ENCODE measurements at regions not wholly inside any gene's neighbourhood (a gene's known extent, or its start where the extent isn't known, plus 50 kb on each side); places are given as distances from the start of the nearest gene placed in this dataset.

DNA sequence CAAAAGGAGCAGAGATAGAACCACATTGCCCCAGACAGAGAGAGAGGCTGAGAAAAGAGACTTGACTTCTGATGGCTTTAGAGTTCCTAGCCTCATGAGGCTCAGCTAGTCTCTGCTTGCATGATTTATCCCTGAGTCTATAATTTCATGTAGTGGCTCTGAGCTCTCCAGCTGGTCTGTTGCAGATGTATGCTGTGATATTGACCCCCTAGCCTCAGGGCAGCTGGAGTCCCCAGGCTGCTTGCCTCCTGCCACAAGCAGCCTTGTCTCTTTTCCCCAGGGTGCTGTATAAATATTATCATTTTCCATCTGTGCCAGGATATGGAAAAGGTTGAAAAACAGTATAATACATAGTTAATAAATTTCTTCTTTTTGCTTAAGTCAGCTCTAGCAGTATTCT is 467.6 kb upstream of the CWC22 start:
- TF ChIP-seq, protein P1, sequence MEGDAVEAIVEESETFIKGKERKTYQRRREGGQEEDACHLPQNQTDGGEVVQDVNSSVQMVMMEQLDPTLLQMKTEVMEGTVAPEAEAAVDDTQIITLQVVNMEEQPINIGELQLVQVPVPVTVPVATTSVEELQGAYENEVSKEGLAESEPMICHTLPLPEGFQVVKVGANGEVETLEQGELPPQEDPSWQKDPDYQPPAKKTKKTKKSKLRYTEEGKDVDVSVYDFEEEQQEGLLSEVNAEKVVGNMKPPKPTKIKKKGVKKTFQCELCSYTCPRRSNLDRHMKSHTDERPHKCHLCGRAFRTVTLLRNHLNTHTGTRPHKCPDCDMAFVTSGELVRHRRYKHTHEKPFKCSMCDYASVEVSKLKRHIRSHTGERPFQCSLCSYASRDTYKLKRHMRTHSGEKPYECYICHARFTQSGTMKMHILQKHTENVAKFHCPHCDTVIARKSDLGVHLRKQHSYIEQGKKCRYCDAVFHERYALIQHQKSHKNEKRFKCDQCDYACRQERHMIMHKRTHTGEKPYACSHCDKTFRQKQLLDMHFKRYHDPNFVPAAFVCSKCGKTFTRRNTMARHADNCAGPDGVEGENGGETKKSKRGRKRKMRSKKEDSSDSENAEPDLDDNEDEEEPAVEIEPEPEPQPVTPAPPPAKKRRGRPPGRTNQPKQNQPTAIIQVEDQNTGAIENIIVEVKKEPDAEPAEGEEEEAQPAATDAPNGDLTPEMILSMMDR (IDR thresholded peaks at IDR 0.05) = no peak
- TF ChIP-seq POLR2AphosphoS5 (IDR thresholded peaks at IDR 0.05) (no peak), POLR2A (IDR thresholded peaks at IDR 0.05) (no peak)
- no peak for DNase-seq (ENCODE audit: low spot score)
- no peaks in the 10 kb centered on the region for H3K4me1 ChIP-seq (replicated peaks)
- no peaks in the 10 kb centered on the region for H3K27me3 ChIP-seq (replicated peaks; ENCODE audit: insufficient read depth)
- H3K27ac ChIP-seq = no peak overlapping the region
- H3K4me3 ChIP-seq = no peak overlapping the region
- intact Hi-C loops (cut with DNase I) = no loop called here
- no peaks in the 10 kb centered on the region for H3K36me3 ChIP-seq
- H3K9me3 ChIP-seq = no peaks in the 10 kb centered on the region

DNA sequence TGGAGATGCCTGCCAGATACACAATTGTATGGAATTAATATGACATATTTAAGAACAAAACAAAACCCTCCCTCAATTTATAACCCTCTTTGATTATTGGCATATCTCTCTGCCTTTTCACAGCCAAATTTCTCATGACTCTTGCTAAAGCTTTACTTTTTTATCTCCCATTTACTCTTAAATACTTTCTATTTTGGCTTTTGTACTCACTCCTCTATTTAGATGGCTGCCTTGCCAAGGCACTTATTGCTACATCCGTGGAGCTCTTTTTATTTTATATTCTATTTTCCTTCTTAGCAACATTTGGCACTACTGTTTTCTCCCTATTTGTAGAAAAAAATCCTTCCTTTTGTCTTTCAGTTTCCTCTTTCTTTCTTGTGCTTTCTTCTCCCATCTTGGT is 466.4 kb upstream of the CWC22 start:
- intact Hi-C loops (cut with DNase I) = no loop called here
- TF ChIP-seq POLR2A (IDR thresholded peaks at IDR 0.05) (no peak), POLR2AphosphoS5 (IDR thresholded peaks at IDR 0.05) (no peak)
- TF ChIP-seq, protein P1 (IDR thresholded peaks at IDR 0.05) = no peak
- H3K27ac ChIP-seq = no peak overlapping the region
- WGBS = 10% methylated on average over 1 of the region's 1 CpG
- H3K36me3 ChIP-seq = no peaks in the 10 kb centered on the region
- no peaks in the 10 kb centered on the region for H3K27me3 ChIP-seq (replicated peaks; ENCODE audit: insufficient read depth)
- no peaks in the 10 kb centered on the region for H3K9me3 ChIP-seq
- DNase-seq (ENCODE audit: low spot score) = no peak
- no peak overlapping the region for H3K4me3 ChIP-seq
- no peaks in the 10 kb centered on the region for H3K4me1 ChIP-seq (replicated peaks)

DNA sequence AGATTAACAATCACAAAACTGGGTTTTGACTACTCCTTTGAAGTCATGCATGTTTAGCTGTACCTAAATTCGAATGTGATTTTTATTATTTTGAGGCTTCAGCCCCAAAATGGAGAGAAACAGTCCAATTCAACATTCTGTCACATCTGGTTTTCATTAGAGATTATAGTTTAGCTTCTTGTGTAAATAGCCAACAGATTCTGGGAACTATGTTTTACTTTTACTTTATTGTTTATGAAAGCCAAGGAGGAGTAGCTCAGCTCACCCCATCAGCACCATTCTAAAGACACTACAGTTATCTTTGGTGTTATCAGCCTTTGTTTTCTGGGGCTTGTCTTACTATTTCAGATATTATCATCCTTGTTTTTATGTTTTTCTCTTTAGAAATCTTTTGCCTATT is 465.0 kb upstream of the CWC22 start:
- WGBS = 48% methylated on average over 1 of the region's 1 CpG
- no peak for DNase-seq (ENCODE audit: low spot score)
- H3K27ac ChIP-seq = no peak overlapping the region
- H3K4me3 ChIP-seq = no peak overlapping the region
- H3K36me3 ChIP-seq = no peaks in the 10 kb centered on the region
- H3K9me3 ChIP-seq = no peaks in the 10 kb centered on the region
- TF ChIP-seq, protein P1 (IDR thresholded peaks at IDR 0.05) = no peak
- TF ChIP-seq POLR2AphosphoS5 (IDR thresholded peaks at IDR 0.05) = no peak
- TF ChIP-seq POLR2A (IDR thresholded peaks at IDR 0.05) = no peak
- H3K4me1 ChIP-seq (replicated peaks) = no peaks in the 10 kb centered on the region
- intact Hi-C loops (cut with DNase I) = no loop called here
- H3K27me3 ChIP-seq (replicated peaks; ENCODE audit: insufficient read depth) = no peaks in the 10 kb centered on the region

DNA sequence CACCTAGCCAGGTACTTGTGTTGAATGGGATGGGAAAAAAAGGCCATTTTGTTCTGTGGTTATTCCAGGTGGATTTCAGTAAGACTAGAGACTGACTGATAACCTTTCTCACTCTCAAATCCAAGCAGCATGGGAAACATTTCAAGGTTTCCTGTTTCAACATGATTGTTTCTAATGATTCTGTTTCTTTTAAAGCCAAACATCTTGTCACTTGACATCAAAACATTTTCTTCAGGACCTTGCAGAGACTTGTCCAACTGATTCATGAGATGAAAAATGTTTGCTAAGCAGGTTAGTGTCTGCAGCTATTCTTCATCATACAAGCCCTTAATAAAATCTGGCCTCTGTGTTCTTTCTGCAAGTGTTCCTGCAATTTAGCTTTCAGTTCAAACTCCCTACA is 456.5 kb upstream of the CWC22 start:
- Histone ChIP-seq H3K4me1 (replicated peaks) (no peaks in the 10 kb centered on the region), H3K27ac (no peak overlapping the region), H3K36me3 (no peaks in the 10 kb centered on the region), H3K4me3 (no peak overlapping the region), H3K27me3 (replicated peaks; ENCODE audit: insufficient read depth) (no peaks in the 10 kb centered on the region), H3K9me3 (no peaks in the 10 kb centered on the region)
- intact Hi-C loops (cut with DNase I) = no loop called here
- TF ChIP-seq POLR2AphosphoS5 (IDR thresholded peaks at IDR 0.05) = peak; percentile 76
- TF ChIP-seq POLR2A (IDR thresholded peaks at IDR 0.05) = no peak
- DNase-seq (ENCODE audit: low spot score) = peak; percentile 34

DNA sequence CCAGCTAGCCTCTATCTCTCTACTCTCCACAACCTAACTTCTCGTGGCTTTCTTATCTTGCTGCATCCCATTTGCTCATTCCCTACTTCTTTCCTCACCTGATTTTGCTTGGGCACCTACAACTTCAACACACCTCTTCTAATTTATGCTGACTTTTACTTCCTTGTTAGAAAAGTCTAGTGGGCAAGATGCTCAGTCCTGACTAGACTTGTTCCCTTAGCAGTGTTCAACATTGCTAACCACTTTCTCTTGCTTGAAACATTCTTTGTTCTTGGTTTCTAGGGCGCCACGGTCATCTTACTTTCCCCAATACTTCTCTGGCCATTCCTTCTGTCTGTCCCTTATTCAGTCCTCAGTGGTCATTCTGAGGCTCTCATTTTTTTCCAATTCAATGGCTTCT is 454.7 kb upstream of the CWC22 start:
- H3K27me3 ChIP-seq (replicated peaks; ENCODE audit: insufficient read depth) = no peaks in the 10 kb centered on the region
- no peak overlapping the region for H3K4me3 ChIP-seq
- no peak for DNase-seq (ENCODE audit: low spot score)
- H3K9me3 ChIP-seq = no peaks in the 10 kb centered on the region
- WGBS = 93% methylated on average over 3 of the region's 3 CpGs
- no peak for TF ChIP-seq POLR2A (IDR thresholded peaks at IDR 0.05)
- TF ChIP-seq, protein P1 (IDR thresholded peaks at IDR 0.05) = no peak
- no peak for TF ChIP-seq POLR2AphosphoS5 (IDR thresholded peaks at IDR 0.05)
- H3K4me1 ChIP-seq (replicated peaks) = no peaks in the 10 kb centered on the region
- intact Hi-C loops (cut with DNase I) = no loop called here
- H3K27ac ChIP-seq = no peak overlapping the region
- no peaks in the 10 kb centered on the region for H3K36me3 ChIP-seq
